HepG2 (cell line): ENCODE measurements at regions not wholly inside any gene's neighbourhood (a gene's known extent, or its start where the extent isn't known, plus 50 kb on each side); places are given as distances from the start of the nearest gene placed in this dataset.

ENCODE experiments used
- KDM1A ChIP-seq: IDR thresholded peaks from 2 replicates; pipeline ENCODE4 v1.6.1; 2016; ENCODE audit warnings: missing compliant biosample characterization
- MAFK ChIP-seq, 2 experiments: IDR thresholded peaks in 1 of 2; conservative IDR thresholded peaks in 1 of 2; 2 replicates each; pipeline ENCODE4 v1.6.1; 2011; ENCODE audit warnings: improper control_type of control experiment in 2 of 2, low read length in 2 of 2
- PPARG ChIP-seq: conservative IDR thresholded peaks from 2 replicates; pipeline ENCODE4 v1.6.1; 2016; ENCODE audit warnings: missing biosample characterization, missing genetic modification reagents
- PRPF4 ChIP-seq: fragments of 200-400 bp; formaldehyde crosslinking; IDR thresholded peaks from 2 replicates; pipeline ENCODE4 v1.6.1; 2016; ENCODE audit warnings: low read length, low read depth; ENCODE audit not compliant: poor library complexity, severe bottlenecking
- SETDB1 ChIP-seq: sonication (generic); formaldehyde crosslinking; IDR thresholded peaks from 2 replicates; pipeline ENCODE4 v1.5.1; 2020; ENCODE audit warnings: missing genetic modification reagents, mild to moderate bottlenecking, borderline replicate concordance
- SP5 ChIP-seq: IDR thresholded peaks from 2 replicates; pipeline ENCODE4 v1.6.1; 2016; ENCODE audit warnings: low read depth, borderline replicate concordance
- ZEB1 ChIP-seq: IDR thresholded peaks from 2 replicates; pipeline ENCODE4 v1.6.1; 2012; ENCODE audit warnings: mild to moderate bottlenecking, low read depth, inconsistent platforms; ENCODE audit not compliant: insufficient replicate concordance
- TF ChIP-seq, protein P1 (sequence below): sonication (generic); formaldehyde crosslinking; IDR thresholded peaks from 2 replicates; pipeline ENCODE4 v1.4.0; 2020; ENCODE audit warnings: mild to moderate bottlenecking, missing genetic modification reagents
- TF ChIP-seq, protein P2 (sequence below): IDR thresholded peaks from 2 replicates; pipeline ENCODE4 v1.6.1; 2012; ENCODE audit warnings: inconsistent platforms

GRCh38 chr13:68535329-68535728 is 1305.2 kb upstream of the PCDH9 start:
- TF ChIP-seq PRPF4: no peak
- no peak for TF ChIP-seq KDM1A (CRISPR knock-in tag)
- TF ChIP-seq, protein P1, sequence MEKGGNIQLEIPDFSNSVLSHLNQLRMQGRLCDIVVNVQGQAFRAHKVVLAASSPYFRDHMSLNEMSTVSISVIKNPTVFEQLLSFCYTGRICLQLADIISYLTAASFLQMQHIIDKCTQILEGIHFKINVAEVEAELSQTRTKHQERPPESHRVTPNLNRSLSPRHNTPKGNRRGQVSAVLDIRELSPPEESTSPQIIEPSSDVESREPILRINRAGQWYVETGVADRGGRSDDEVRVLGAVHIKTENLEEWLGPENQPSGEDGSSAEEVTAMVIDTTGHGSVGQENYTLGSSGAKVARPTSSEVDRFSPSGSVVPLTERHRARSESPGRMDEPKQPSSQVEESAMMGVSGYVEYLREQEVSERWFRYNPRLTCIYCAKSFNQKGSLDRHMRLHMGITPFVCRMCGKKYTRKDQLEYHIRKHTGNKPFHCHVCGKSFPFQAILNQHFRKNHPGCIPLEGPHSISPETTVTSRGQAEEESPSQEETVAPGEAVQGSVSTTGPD (CRISPR knock-in tag): no peak
- no peak for TF ChIP-seq ZEB1
- TF ChIP-seq MAFK (conservative IDR thresholded peaks at IDR 0.05 in 1 of 2, IDR thresholded peaks at IDR 0.05 in 1 of 2; ENCODE audit: low read length in 2 of 2): no peak
- no peak for TF ChIP-seq SP5 (CRISPR knock-in tag)
- TF ChIP-seq PPARG (CRISPR knock-in tag): no peak
- TF ChIP-seq, protein P2, sequence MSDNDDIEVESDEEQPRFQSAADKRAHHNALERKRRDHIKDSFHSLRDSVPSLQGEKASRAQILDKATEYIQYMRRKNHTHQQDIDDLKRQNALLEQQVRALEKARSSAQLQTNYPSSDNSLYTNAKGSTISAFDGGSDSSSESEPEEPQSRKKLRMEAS: no peak
- no peak for TF ChIP-seq SETDB1
